HG03342 (cell line): ENCODE measurements at regions not wholly inside any gene's neighbourhood (a gene's known extent, or its start where the extent isn't known, plus 50 kb on each side); places are given as distances from the start of the nearest gene placed in this dataset.
"Not testable (repeated sequence)": the region's sequence is repeated elsewhere in the genome, so short reads cannot be mapped to it uniquely, and the experiment has no call there.

Experiments used
- ATAC-seq: cut with Tn5 transposase; IDR thresholded peaks from one replicate; pipeline ENCODE4 v1.9.1; 2021; ENCODE audit warnings: mild to moderate bottlenecking, moderate library complexity; ENCODE audit not compliant: unreplicated experiment

- ATAC-seq: no peak
Observed at GRCh38 chr5:128782446-128782845, 182.8 kb upstream of the SLC27A6 start.

- ATAC-seq: no peak
Observed at GRCh38 chr5:128784726-128785125, 180.6 kb upstream of the SLC27A6 start.

GRCh38 chr5:128791312-128791711 lies 174.0 kb upstream of the SLC27A6 start:
- ATAC-seq: no peak

- ATAC-seq: no peak
Observed at GRCh38 chr5:128796506-128796905, 168.8 kb upstream of the SLC27A6 start.

GRCh38 chr5:128798871-128799270 lies 166.4 kb upstream of the SLC27A6 start:
- ATAC-seq: no peak

- no peak for ATAC-seq
Observed at GRCh38 chr5:128799945-128800344, 165.3 kb upstream of the SLC27A6 start.

- ATAC-seq: no peak
Observed at GRCh38 chr5:128800377-128800776, 164.9 kb upstream of the SLC27A6 start.

GRCh38 chr5:128813317-128814070 lies 151.8 kb upstream of the SLC27A6 start:
- no peak for ATAC-seq

- no peak for ATAC-seq
Observed at GRCh38 chr5:128815201-128815600, 150.1 kb upstream of the SLC27A6 start.

GRCh38 chr5:128825826-128826225 lies 139.5 kb upstream of the SLC27A6 start:
- no peak for ATAC-seq

- no peak for ATAC-seq
Observed at GRCh38 chr5:128826275-128826674, 139.0 kb upstream of the SLC27A6 start.

- ATAC-seq: no peak
Observed at GRCh38 chr5:128836571-128836970, 128.7 kb upstream of the SLC27A6 start.

- ATAC-seq: no peak
Observed at GRCh38 chr5:128838623-128839022, 126.7 kb upstream of the SLC27A6 start.

- ATAC-seq: no peak
Observed at GRCh38 chr5:128842241-128842640, 123.0 kb upstream of the SLC27A6 start.

GRCh38 chr5:128844354-128844923 lies 120.8 kb upstream of the SLC27A6 start:
- no peak for ATAC-seq

- no peak for ATAC-seq
Observed at GRCh38 chr5:128850049-128850448, 115.2 kb upstream of the SLC27A6 start.

GRCh38 chr5:128854931-128855330 lies 110.4 kb upstream of the SLC27A6 start:
- ATAC-seq: no peak

- ATAC-seq: no peak
Observed at GRCh38 chr5:128857076-128857677, 108.1 kb upstream of the SLC27A6 start.

- no peak for ATAC-seq
Observed at GRCh38 chr5:128858995-128859394, 106.3 kb upstream of the SLC27A6 start.

- not testable (repeated sequence) for ATAC-seq
Observed at GRCh38 chr5:128861155-128861554, 104.1 kb upstream of the SLC27A6 start.

- no peak for ATAC-seq
Observed at GRCh38 chr5:128869970-128870369, 95.3 kb upstream of the SLC27A6 start.

- ATAC-seq: no peak
Observed at GRCh38 chr5:128870373-128870772, 94.9 kb upstream of the SLC27A6 start.
